GM23338 (cell line): ENCODE measurements at regions not wholly inside any gene's neighbourhood (a gene's known extent, or its start where the extent isn't known, plus 50 kb on each side); places are given as distances from the start of the nearest gene placed in this dataset.

Experiments
- EZH2 ChIP-seq: fragments of 200-600 bp; sonication (generic); IDR thresholded peaks from one replicate; pipeline ENCODE4 v1.8.0; 2017; ENCODE audit warnings: antibody characterized with exemption, mild to moderate bottlenecking, low read depth; ENCODE audit not compliant: unreplicated experiment
- EZH2phosphoT487 ChIP-seq: fragments of 200-600 bp; sonication (generic); IDR thresholded peaks from one replicate; pipeline ENCODE4 v1.8.1; 2018; ENCODE audit warnings: antibody characterized with exemption; ENCODE audit not compliant: unreplicated experiment
- POLR2AphosphoS5 ChIP-seq: IDR thresholded peaks from 2 replicates; pipeline ENCODE4 v1.6.1; 2016; ENCODE audit warnings: antibody characterized with exemption, low read depth
- ZNF331 ChIP-seq: fragments of 250-450 bp; sonication (Bioruptor Pico); IDR thresholded peaks from 2 replicates; pipeline ENCODE4 v1.5.0; 2020; ENCODE audit warnings: low read depth, mild to moderate bottlenecking, moderate library complexity
- TF ChIP-seq, protein P1 (sequence below), 2 experiments: fragments of 200-600 bp in 1 of 2; sonication (generic) in 1 of 2; conservative IDR thresholded peaks; 2 replicates each; pipeline versions ENCODE4 v1.5.1 to v1.6.1; 2016 to 2017; ENCODE audit warnings: antibody characterized with exemption in 2 of 2, low read depth in 2 of 2, mild to moderate bottlenecking in 2 of 2, moderate library complexity in 1 of 2

DNA sequence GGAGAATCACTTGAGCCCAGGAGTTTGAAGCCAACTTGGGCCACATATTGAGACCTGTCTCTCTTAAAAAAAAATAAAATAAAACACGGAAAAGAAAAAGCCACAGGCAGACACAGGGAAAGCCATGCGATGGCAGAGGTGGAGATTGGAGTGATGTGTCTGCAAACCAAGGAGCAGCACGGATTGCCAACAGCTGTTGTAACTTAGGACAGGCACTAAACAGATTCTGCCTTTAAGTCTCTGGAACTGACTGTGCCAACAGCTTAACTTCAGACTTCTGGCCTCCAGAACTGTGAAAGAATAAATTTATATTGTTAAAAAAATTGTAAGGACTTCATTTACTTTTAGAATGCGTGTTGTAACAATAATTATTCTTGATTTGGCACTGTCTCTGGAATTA, 318.5 kb upstream of the CHD1 start:
- TF ChIP-seq EZH2, result no peak
- TF ChIP-seq, protein P1, sequence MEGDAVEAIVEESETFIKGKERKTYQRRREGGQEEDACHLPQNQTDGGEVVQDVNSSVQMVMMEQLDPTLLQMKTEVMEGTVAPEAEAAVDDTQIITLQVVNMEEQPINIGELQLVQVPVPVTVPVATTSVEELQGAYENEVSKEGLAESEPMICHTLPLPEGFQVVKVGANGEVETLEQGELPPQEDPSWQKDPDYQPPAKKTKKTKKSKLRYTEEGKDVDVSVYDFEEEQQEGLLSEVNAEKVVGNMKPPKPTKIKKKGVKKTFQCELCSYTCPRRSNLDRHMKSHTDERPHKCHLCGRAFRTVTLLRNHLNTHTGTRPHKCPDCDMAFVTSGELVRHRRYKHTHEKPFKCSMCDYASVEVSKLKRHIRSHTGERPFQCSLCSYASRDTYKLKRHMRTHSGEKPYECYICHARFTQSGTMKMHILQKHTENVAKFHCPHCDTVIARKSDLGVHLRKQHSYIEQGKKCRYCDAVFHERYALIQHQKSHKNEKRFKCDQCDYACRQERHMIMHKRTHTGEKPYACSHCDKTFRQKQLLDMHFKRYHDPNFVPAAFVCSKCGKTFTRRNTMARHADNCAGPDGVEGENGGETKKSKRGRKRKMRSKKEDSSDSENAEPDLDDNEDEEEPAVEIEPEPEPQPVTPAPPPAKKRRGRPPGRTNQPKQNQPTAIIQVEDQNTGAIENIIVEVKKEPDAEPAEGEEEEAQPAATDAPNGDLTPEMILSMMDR (conservative IDR thresholded peaks at IDR 0.05; ENCODE audit: low read depth in 2 of 2), result no peak
- TF ChIP-seq POLR2AphosphoS5, result no peak
- TF ChIP-seq EZH2phosphoT487, result no peak
- TF ChIP-seq ZNF331 (CRISPR knock-in tag), result no peak
